Esophagus squamous epithelium (tissue), 4 donors: ENCODE measurements at regions not wholly inside any gene's neighbourhood (a gene's known extent, or its start where the extent isn't known, plus 50 kb on each side); places are given as distances from the start of the nearest gene placed in this dataset.

Experiments used
- CTCF ChIP-seq, 6 experiments: fragments of 450-650 bp in 4 of 6; fragments of 200-600 bp in 2 of 6; sonication (generic) in 2 of 6; IDR thresholded peaks; one replicate each; pipeline ENCODE4 v1.5.1; 2016 to 2019; ENCODE audit warnings: antibody characterized with exemption in 6 of 6, mild to moderate bottlenecking in 4 of 6, moderate library complexity in 4 of 6
- POLR2A ChIP-seq, 4 donors: fragments of 450-650 bp; IDR thresholded peaks; one replicate each; pipeline ENCODE4 v1.6.1; 2017; ENCODE audit warnings: antibody characterized with exemption in 4 of 4, mild to moderate bottlenecking in 4 of 4, moderate library complexity in 3 of 4

- TF ChIP-seq CTCF (IDR thresholded peaks at IDR 0.05) = no peak
- TF ChIP-seq POLR2A (IDR thresholded peaks at IDR 0.05) = no peak
Observed at GRCh38 chr2:767440-767839, 90.2 kb upstream of the TMEM18 start.
